H1 (cell line): ENCODE measurements at regions not wholly inside any gene's neighbourhood (a gene's known extent, or its start where the extent isn't known, plus 50 kb on each side); places are given as distances from the start of the nearest gene placed in this dataset.

Experiments
- EZH2 ChIP-seq: fragments of 200-600 bp; sonication (generic); IDR thresholded peaks from 2 replicates; pipeline ENCODE4 v1.7.1; 2012; ENCODE audit warnings: low read depth, mild to moderate bottlenecking, moderate library complexity, low read length, inconsistent platforms; ENCODE audit not compliant: severe bottlenecking
- KDM1A ChIP-seq: fragments of 200-600, 300-600 bp; sonication (generic); IDR thresholded peaks from 2 replicates; pipeline ENCODE4 v1.7.1; 2016; ENCODE audit warnings: mild to moderate bottlenecking, low read length, borderline replicate concordance
- MAFK ChIP-seq: IDR thresholded peaks from 2 replicates; pipeline ENCODE4 v1.6.1; 2012; ENCODE audit warnings: low read depth, mild to moderate bottlenecking, improper control_type of control experiment, low read length
- NRF1 ChIP-seq: IDR thresholded peaks from 2 replicates; pipeline ENCODE4 v1.6.1; 2011; ENCODE audit warnings: mild to moderate bottlenecking, low read depth, low read length, improper control_type of control experiment
- POLR2AphosphoS5 ChIP-seq: IDR thresholded peaks from 2 replicates; pipeline ENCODE4 v1.6.1; 2011; ENCODE audit warnings: low read depth, low read length
- RXRA ChIP-seq: IDR thresholded peaks from 2 replicates; pipeline ENCODE4 v1.6.1; 2011; ENCODE audit warnings: low read depth, mild to moderate bottlenecking, low read length, moderate library complexity; ENCODE audit not compliant: insufficient read depth
- TF ChIP-seq, protein P1 (sequence below), 3 experiments: IDR thresholded peaks; 1 replicate in 2 of 3; 2 replicates in 1 of 3; pipeline versions ENCODE4 v1.5.1 to v1.6.1; 2011; ENCODE audit warnings: low read length in 3 of 3, mild to moderate bottlenecking in 3 of 3, inconsistent platforms in 2 of 3, low read depth in 1 of 3, moderate library complexity in 1 of 3; ENCODE audit not compliant: insufficient read depth in 1 of 3; ENCODE audit errors: control extremely low read depth in 1 of 3
- TF ChIP-seq, protein P2 (sequence below): IDR thresholded peaks from 2 replicates; pipeline ENCODE4 v1.6.1; 2012; ENCODE audit warnings: inconsistent platforms
- TF ChIP-seq, protein P3 (sequence below): IDR thresholded peaks from 2 replicates; pipeline ENCODE4 v1.6.1; 2011; ENCODE audit warnings: low read length, improper control_type of control experiment

DNA sequence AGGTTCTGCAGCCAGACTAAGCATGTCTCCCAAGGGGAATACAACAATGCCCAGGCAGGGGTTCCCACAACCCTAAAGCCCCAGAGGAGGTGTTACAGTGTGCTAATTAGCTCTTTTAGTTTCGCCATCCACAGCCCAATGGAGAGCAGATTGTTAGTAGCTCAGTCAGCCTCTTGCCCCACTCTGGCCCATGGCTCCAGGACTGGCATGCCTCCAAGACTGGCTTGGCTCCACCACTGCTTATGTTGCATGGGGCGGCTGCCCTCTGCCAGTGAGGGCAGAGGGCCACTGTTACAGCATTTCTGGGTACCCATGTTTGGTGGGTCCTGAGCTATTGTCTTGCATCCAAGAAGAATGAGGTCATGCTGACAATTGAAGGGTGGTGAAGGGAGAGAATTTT is 231.1 kb upstream of the MDFIC2 start:
- TF ChIP-seq, protein P1, sequence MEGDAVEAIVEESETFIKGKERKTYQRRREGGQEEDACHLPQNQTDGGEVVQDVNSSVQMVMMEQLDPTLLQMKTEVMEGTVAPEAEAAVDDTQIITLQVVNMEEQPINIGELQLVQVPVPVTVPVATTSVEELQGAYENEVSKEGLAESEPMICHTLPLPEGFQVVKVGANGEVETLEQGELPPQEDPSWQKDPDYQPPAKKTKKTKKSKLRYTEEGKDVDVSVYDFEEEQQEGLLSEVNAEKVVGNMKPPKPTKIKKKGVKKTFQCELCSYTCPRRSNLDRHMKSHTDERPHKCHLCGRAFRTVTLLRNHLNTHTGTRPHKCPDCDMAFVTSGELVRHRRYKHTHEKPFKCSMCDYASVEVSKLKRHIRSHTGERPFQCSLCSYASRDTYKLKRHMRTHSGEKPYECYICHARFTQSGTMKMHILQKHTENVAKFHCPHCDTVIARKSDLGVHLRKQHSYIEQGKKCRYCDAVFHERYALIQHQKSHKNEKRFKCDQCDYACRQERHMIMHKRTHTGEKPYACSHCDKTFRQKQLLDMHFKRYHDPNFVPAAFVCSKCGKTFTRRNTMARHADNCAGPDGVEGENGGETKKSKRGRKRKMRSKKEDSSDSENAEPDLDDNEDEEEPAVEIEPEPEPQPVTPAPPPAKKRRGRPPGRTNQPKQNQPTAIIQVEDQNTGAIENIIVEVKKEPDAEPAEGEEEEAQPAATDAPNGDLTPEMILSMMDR (IDR thresholded peaks at IDR 0.05; ENCODE audit: control extremely low read depth in 1 of 3, insufficient read depth in 1 of 3, low read depth in 1 of 3, low read length in 3 of 3) = no peak
- TF ChIP-seq EZH2 (no peak), MAFK (no peak), NRF1 (no peak), POLR2AphosphoS5 (no peak), RXRA (no peak), KDM1A (no peak)
- TF ChIP-seq, protein P2, sequence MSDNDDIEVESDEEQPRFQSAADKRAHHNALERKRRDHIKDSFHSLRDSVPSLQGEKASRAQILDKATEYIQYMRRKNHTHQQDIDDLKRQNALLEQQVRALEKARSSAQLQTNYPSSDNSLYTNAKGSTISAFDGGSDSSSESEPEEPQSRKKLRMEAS = no peak
- TF ChIP-seq, protein P3, sequence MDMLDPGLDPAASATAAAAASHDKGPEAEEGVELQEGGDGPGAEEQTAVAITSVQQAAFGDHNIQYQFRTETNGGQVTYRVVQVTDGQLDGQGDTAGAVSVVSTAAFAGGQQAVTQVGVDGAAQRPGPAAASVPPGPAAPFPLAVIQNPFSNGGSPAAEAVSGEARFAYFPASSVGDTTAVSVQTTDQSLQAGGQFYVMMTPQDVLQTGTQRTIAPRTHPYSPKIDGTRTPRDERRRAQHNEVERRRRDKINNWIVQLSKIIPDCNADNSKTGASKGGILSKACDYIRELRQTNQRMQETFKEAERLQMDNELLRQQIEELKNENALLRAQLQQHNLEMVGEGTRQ = no peak
